OCI-LY1 (cell line): ENCODE measurements at regions not wholly inside any gene's neighbourhood (a gene's known extent, or its start where the extent isn't known, plus 50 kb on each side); places are given as distances from the start of the nearest gene placed in this dataset.

Source experiments
- H2AFZ ChIP-seq: fragments of 200-600 bp; sonication (generic), shearing (Covaris generic); 2 replicates; pipeline ENCODE4 v1.6.0; 2014; ENCODE audit warnings: antibody characterized with exemption, mild to moderate bottlenecking, low read length
- H3F3A ChIP-seq: fragments of 200-600 bp; sonication (generic), shearing (Covaris generic); 2 replicates; pipeline ENCODE4 v1.6.0; 2014; ENCODE audit warnings: mild to moderate bottlenecking, antibody characterized with exemption, low read length, moderate library complexity; ENCODE audit not compliant: insufficient read depth
- H3K27ac ChIP-seq: fragments of 200-600 bp; sonication (generic); 2 replicates; pipeline ENCODE4 v1.5.1; 2014; ENCODE audit warnings: low read length, mixed run types, mild to moderate bottlenecking, low read depth; ENCODE audit not compliant: poor library complexity, severe bottlenecking
- H3K27me3 ChIP-seq: fragments of 200-600 bp; sonication (generic); 2 replicates; pipeline ENCODE4 v1.6.0; 2014; ENCODE audit warnings: antibody characterized with exemption, mild to moderate bottlenecking, low read length, moderate library complexity; ENCODE audit not compliant: insufficient read depth
- H3K36me3 ChIP-seq: fragments of 200-600 bp; sonication (generic); 2 replicates; pipeline ENCODE4 v1.6.1; 2014; ENCODE audit warnings: mild to moderate bottlenecking, antibody characterized with exemption, low read length, moderate library complexity, mixed read lengths; ENCODE audit not compliant: insufficient read depth
- H3K4me1 ChIP-seq: fragments of 200-600 bp; sonication (generic); 2 replicates; pipeline ENCODE4 v1.5.1; 2014; ENCODE audit warnings: mild to moderate bottlenecking, low read length, moderate library complexity; ENCODE audit not compliant: insufficient read depth, severe bottlenecking
- H3K4me2 ChIP-seq: fragments of 200-600 bp; sonication (generic), shearing (Covaris generic); 2 replicates; pipeline ENCODE4 v1.6.1; 2014; ENCODE audit warnings: low read length
- H3K4me3 ChIP-seq: fragments of 200-600 bp; sonication (generic); 2 replicates; pipeline ENCODE4 v1.5.1; 2014; ENCODE audit warnings: low read length, low read depth, mild to moderate bottlenecking, mixed read lengths; ENCODE audit not compliant: poor library complexity, severe bottlenecking
- H3K79me2 ChIP-seq: fragments of 200-600 bp; shearing (Covaris generic); 2 replicates; pipeline ENCODE4 v1.6.1; 2016; ENCODE audit warnings: mixed run types, low read length, mixed read lengths; ENCODE audit not compliant: insufficient read depth
- H3K9ac ChIP-seq: fragments of 200-600 bp; sonication (generic), shearing (Covaris generic); 2 replicates; pipeline ENCODE4 v1.6.1; 2014; ENCODE audit warnings: mild to moderate bottlenecking, low read length, mixed read lengths
- H3K9me2 ChIP-seq: fragments of 200-600 bp; sonication (generic), shearing (Covaris generic); 2 replicates; pipeline ENCODE4 v1.6.1; 2014; ENCODE audit warnings: low read depth, mild to moderate bottlenecking, low read length, mixed read lengths
- H3K9me3 ChIP-seq: fragments of 200-600 bp; shearing (Covaris generic); 2 replicates; pipeline ENCODE4 v1.6.1; 2014; ENCODE audit warnings: low read length, mixed read lengths
- H4K20me1 ChIP-seq: fragments of 200-600 bp; sonication (generic), shearing (Covaris generic); 2 replicates; pipeline ENCODE4 v1.6.0; 2016; ENCODE audit warnings: mild to moderate bottlenecking, low read length; ENCODE audit not compliant: insufficient read depth
- EZH2 ChIP-seq: fragments of 200-600 bp; sonication (generic), shearing (Covaris generic); IDR thresholded peaks from 2 replicates; pipeline ENCODE4 v1.8.0; 2017; ENCODE audit warnings: borderline replicate concordance, mixed run types, mild to moderate bottlenecking, antibody characterized with exemption, low read length, moderate library complexity, mixed read lengths
- TF ChIP-seq, protein P1 (sequence below): fragments of 200-600 bp; sonication (generic), shearing (Covaris generic); IDR thresholded peaks from 2 replicates; pipeline ENCODE4 v1.5.1; 2017; ENCODE audit warnings: mild to moderate bottlenecking, antibody characterized with exemption, low read length, moderate library complexity, mixed read lengths

DNA sequence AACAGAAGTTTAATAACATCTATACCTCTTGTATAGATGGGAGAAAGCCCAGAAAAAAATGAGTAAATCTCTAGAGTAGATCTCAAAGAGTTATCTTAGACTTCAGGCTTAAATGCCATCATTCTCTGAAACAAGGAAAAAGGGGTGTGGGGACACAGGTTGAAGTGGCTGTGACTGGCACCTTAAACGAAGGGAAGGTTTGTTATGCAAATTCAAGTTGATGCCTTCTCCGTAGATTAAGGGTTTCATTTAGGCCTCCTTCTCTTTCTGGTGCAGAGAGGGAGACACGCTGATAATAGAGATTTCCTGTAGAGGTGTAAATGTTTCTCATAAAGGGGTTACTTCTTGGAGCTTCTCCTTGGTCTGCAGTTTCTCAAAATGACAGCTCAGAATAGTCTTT is 252.1 kb downstream of the CD83 start:
- no peaks in the 10 kb centered on the region for H3K9me2 ChIP-seq
- H3K36me3 ChIP-seq: no peaks in the 10 kb centered on the region
- H3K9ac ChIP-seq: no peak overlapping the region
- H2AFZ ChIP-seq: no peak overlapping the region
- no peaks in the 10 kb centered on the region for H4K20me1 ChIP-seq
- no peaks in the 10 kb centered on the region for H3K27me3 ChIP-seq
- TF ChIP-seq EZH2: no peak
- TF ChIP-seq, protein P1, sequence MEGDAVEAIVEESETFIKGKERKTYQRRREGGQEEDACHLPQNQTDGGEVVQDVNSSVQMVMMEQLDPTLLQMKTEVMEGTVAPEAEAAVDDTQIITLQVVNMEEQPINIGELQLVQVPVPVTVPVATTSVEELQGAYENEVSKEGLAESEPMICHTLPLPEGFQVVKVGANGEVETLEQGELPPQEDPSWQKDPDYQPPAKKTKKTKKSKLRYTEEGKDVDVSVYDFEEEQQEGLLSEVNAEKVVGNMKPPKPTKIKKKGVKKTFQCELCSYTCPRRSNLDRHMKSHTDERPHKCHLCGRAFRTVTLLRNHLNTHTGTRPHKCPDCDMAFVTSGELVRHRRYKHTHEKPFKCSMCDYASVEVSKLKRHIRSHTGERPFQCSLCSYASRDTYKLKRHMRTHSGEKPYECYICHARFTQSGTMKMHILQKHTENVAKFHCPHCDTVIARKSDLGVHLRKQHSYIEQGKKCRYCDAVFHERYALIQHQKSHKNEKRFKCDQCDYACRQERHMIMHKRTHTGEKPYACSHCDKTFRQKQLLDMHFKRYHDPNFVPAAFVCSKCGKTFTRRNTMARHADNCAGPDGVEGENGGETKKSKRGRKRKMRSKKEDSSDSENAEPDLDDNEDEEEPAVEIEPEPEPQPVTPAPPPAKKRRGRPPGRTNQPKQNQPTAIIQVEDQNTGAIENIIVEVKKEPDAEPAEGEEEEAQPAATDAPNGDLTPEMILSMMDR: no peak
- H3K4me3 ChIP-seq: no peak overlapping the region
- no peaks in the 10 kb centered on the region for H3K9me3 ChIP-seq
- no peaks in the 10 kb centered on the region for H3K4me1 ChIP-seq
- no peak overlapping the region for H3K4me2 ChIP-seq
- no peak overlapping the region for H3K27ac ChIP-seq
- H3K79me2 ChIP-seq: no peaks in the 10 kb centered on the region
- H3F3A ChIP-seq: no peaks in the 10 kb centered on the region

DNA sequence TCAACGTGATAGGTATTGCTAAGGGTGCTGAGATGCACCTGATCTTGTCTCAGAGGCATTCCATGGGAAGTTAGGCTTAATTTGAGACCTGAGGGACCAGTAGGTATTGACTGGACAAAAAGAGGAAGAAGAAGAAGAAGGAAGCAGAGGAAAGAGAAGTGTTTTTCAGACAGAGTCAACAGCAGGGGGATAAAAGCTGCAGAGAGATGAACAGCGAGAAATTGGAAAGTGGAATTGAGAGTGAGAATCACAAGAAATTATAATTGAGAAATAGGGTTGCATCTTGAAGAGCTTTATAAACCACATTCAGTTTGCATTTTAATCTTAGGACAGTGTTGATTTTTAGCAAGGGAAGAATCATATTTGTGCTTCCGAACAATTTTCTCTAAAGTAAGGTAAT is 254.0 kb downstream of the CD83 start:
- TF ChIP-seq EZH2: no peak
- TF ChIP-seq, protein P1: no peak
- no peaks in the 10 kb centered on the region for H3F3A ChIP-seq
- no peaks in the 10 kb centered on the region for H3K79me2 ChIP-seq
- no peak overlapping the region for H3K9ac ChIP-seq
- H3K9me2 ChIP-seq: no peaks in the 10 kb centered on the region
- no peak overlapping the region for H3K4me3 ChIP-seq
- H3K27ac ChIP-seq: no peak overlapping the region
- H3K27me3 ChIP-seq: no peaks in the 10 kb centered on the region
- no peaks in the 10 kb centered on the region for H3K9me3 ChIP-seq
- no peak overlapping the region for H2AFZ ChIP-seq
- H4K20me1 ChIP-seq: no peaks in the 10 kb centered on the region
- no peak overlapping the region for H3K4me2 ChIP-seq
- H3K4me1 ChIP-seq: no peaks in the 10 kb centered on the region
- H3K36me3 ChIP-seq: no peaks in the 10 kb centered on the region

DNA sequence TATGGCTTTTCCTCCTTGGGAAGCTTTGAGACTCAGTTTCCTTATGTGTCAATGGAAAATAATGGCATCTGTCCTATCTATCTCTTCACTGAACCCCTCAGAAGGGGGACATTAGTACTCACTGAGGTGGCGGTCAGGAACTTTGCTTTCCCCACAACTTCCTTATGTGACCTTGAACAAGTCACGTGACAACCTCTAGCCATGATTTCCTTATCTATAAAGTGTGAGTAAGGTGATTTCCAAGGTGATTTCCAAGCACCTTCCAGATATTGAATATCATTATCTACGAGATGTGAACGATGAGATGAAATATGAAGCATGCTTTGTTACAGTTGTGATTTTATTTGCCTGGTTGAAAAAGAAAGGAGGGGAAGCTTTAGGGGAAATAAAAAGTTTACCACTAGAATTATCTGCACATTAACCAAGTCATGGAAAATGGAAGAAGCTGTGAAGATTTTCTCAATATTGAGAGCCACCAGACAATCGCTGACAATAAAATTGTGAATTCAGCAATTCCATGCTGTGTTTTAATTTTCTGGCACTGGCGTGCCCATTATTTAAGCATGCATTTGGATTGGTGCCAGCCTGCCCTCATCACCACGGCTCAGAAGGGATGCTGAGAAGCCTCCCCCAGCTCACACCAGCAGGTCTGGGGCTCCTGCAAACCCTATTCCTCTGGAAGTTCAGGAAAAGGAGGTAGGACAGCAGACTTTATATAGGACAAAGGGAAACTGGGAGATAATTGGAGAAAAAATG is 255.3 kb downstream of the CD83 start:
- H3K27ac ChIP-seq: no peak overlapping the region
- TF ChIP-seq, protein P1: no peak
- TF ChIP-seq EZH2: no peak
- H3K4me2 ChIP-seq: no peak overlapping the region
- H3K4me1 ChIP-seq: no peaks in the 10 kb centered on the region
- H3K9me3 ChIP-seq: no peaks in the 10 kb centered on the region
- no peaks in the 10 kb centered on the region for H3F3A ChIP-seq
- no peak overlapping the region for H3K9ac ChIP-seq
- H4K20me1 ChIP-seq: no peaks in the 10 kb centered on the region
- H3K79me2 ChIP-seq: no peaks in the 10 kb centered on the region
- H3K27me3 ChIP-seq: no peaks in the 10 kb centered on the region
- H3K4me3 ChIP-seq: no peak overlapping the region
- H3K9me2 ChIP-seq: no peaks in the 10 kb centered on the region
- no peaks in the 10 kb centered on the region for H3K36me3 ChIP-seq
- H2AFZ ChIP-seq: no peak overlapping the region
